ENCODE measurements at regions not wholly inside any gene's neighbourhood (a gene's known extent, or its start where the extent isn't known, plus 50 kb on each side); places are given as distances from the start of the nearest gene placed in this dataset.

DNA sequence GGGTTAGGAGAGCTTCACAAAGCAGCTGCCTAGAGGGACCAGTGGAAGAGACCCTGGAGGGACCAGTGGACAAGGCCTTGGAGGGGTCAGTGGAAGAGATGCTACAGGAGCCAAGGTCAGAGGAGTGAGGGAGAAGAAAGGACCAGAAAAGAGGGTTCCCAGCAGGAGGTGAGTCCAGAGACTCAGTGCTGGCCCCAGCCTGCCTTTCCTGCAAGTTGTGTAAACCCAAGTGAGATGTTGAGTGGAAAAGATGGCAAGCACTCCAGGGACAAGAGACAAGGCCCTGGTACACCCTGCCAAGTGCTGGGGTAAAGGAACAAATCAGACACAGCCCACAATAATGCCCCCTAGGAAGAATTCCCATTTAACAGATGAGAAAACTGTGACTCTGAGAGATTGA lies 94.4 kb downstream of the TTC32 start:
- no peak for TF ChIP-seq POLR2A (IDR thresholded peaks at IDR 0.05)
- TF ChIP-seq, protein P1, sequence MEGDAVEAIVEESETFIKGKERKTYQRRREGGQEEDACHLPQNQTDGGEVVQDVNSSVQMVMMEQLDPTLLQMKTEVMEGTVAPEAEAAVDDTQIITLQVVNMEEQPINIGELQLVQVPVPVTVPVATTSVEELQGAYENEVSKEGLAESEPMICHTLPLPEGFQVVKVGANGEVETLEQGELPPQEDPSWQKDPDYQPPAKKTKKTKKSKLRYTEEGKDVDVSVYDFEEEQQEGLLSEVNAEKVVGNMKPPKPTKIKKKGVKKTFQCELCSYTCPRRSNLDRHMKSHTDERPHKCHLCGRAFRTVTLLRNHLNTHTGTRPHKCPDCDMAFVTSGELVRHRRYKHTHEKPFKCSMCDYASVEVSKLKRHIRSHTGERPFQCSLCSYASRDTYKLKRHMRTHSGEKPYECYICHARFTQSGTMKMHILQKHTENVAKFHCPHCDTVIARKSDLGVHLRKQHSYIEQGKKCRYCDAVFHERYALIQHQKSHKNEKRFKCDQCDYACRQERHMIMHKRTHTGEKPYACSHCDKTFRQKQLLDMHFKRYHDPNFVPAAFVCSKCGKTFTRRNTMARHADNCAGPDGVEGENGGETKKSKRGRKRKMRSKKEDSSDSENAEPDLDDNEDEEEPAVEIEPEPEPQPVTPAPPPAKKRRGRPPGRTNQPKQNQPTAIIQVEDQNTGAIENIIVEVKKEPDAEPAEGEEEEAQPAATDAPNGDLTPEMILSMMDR (IDR thresholded peaks at IDR 0.05): no peak

Data from adrenal gland (tissue), 5 donors.